Karpas-422 (cell line): ENCODE measurements at regions not wholly inside any gene's neighbourhood (a gene's known extent, or its start where the extent isn't known, plus 50 kb on each side); places are given as distances from the start of the nearest gene placed in this dataset.
"Not testable (repeated sequence)": the region's sequence is repeated elsewhere in the genome, so short reads cannot be mapped to it uniquely, and the experiment has no call there.

ENCODE experiments used
- DNase-seq: peaks from one replicate; pipeline ENCODE4 v3.0.0-alpha.2; 2015
- H2AFZ ChIP-seq: fragments of 200-600 bp; sonication (generic); 2 replicates; pipeline ENCODE4 v1.6.1; 2014; ENCODE audit warnings: antibody characterized with exemption, low read length, mixed read lengths
- H3K27ac ChIP-seq: fragments of 200-600 bp; sonication (generic); 2 replicates; pipeline ENCODE4 v1.5.1; 2014; ENCODE audit warnings: mild to moderate bottlenecking, low read length, moderate library complexity
- H3K27me3 ChIP-seq: fragments of 200-600 bp; sonication (generic); 2 replicates; pipeline ENCODE4 v1.6.1; 2014; ENCODE audit warnings: low read length, mixed read lengths
- H3K36me3 ChIP-seq: fragments of 200-600 bp; sonication (generic); 2 replicates; pipeline ENCODE4 v1.6.1; 2014; ENCODE audit warnings: low read length, mixed read lengths; ENCODE audit not compliant: insufficient read depth
- H3K4me1 ChIP-seq: fragments of 200-600 bp; sonication (generic); 2 replicates; pipeline ENCODE4 v1.6.1; 2014; ENCODE audit warnings: mild to moderate bottlenecking, low read length, mixed read lengths
- H3K4me2 ChIP-seq: fragments of 200-600 bp; sonication (generic); 2 replicates; pipeline ENCODE4 v1.6.1; 2014; ENCODE audit warnings: low read length, low read depth, mild to moderate bottlenecking; ENCODE audit not compliant: poor library complexity, severe bottlenecking
- H3K4me3 ChIP-seq: fragments of 200-600 bp; sonication (generic); 2 replicates; pipeline ENCODE4 v1.5.1; 2014; ENCODE audit warnings: mild to moderate bottlenecking, antibody characterized with exemption, low read length, mixed read lengths
- H3K79me2 ChIP-seq: fragments of 200-600 bp; sonication (generic); 2 replicates; pipeline ENCODE4 v1.6.1; 2014; ENCODE audit warnings: mild to moderate bottlenecking, low read length, mixed read lengths
- H3K9ac ChIP-seq: fragments of 200-600 bp; sonication (generic); 2 replicates; pipeline ENCODE4 v1.6.0; 2014; ENCODE audit warnings: low read length
- H3K9me2 ChIP-seq: fragments of 200-600 bp; sonication (generic), shearing (Covaris generic); replicated peaks from 2 replicates; pipeline ENCODE4 v1.6.0; 2014; ENCODE audit warnings: mild to moderate bottlenecking, low read length, moderate library complexity; ENCODE audit not compliant: insufficient read depth
- H3K9me3 ChIP-seq: fragments of 300-700, 200-600 bp; sonication (generic); 2 replicates; pipeline ENCODE4 v1.6.1; 2014; ENCODE audit warnings: low read length, mixed read lengths
- H4K20me1 ChIP-seq: fragments of 200-600 bp; sonication (generic); 2 replicates; pipeline ENCODE4 v1.6.1; 2014; ENCODE audit warnings: mild to moderate bottlenecking, antibody characterized with exemption, low read length, low read depth; ENCODE audit not compliant: insufficient read depth

GRCh38 chr16:59336136-59336695, 602.1 kb upstream of the GOT2 start:
- no peak overlapping the region for H3K4me3 ChIP-seq
- no peak overlapping the region for H3K27ac ChIP-seq
- no peaks in the 10 kb centered on the region for H3K79me2 ChIP-seq
- no peaks in the 10 kb centered on the region for H3K9me3 ChIP-seq
- no peak overlapping the region for H3K4me2 ChIP-seq
- no peaks in the 10 kb centered on the region for H3K36me3 ChIP-seq
- no peaks in the 10 kb centered on the region for H3K9me2 ChIP-seq
- no peaks in the 10 kb centered on the region for H4K20me1 ChIP-seq
- no peak overlapping the region for H2AFZ ChIP-seq
- no peaks in the 10 kb centered on the region for H3K4me1 ChIP-seq
- H3K27me3 ChIP-seq = no peaks in the 10 kb centered on the region
- H3K9ac ChIP-seq = no peak overlapping the region
- no peak for DNase-seq

GRCh38 chr16:59331708-59332107, 597.6 kb upstream of the GOT2 start:
- not testable (repeated sequence) for H3K9me3 ChIP-seq, H3K4me2 ChIP-seq, H3K4me1 ChIP-seq, H3K9me2 ChIP-seq, H3K4me3 ChIP-seq, H3K27me3 ChIP-seq, H3K9ac ChIP-seq, H3K27ac ChIP-seq, H3K79me2 ChIP-seq, DNase-seq, H4K20me1 ChIP-seq, H3K36me3 ChIP-seq, H2AFZ ChIP-seq

- H3K4me3 ChIP-seq = no peak overlapping the region
- H3K4me2 ChIP-seq = no peak overlapping the region
- no peak for DNase-seq
- no peak overlapping the region for H2AFZ ChIP-seq
- no peaks in the 10 kb centered on the region for H3K27me3 ChIP-seq
- H3K36me3 ChIP-seq = no peaks in the 10 kb centered on the region
- no peaks in the 10 kb centered on the region for H3K79me2 ChIP-seq
- no peak overlapping the region for H3K9ac ChIP-seq
- no peak overlapping the region for H3K27ac ChIP-seq
- no peaks in the 10 kb centered on the region for H4K20me1 ChIP-seq
- H3K9me2 ChIP-seq = no peaks in the 10 kb centered on the region
- H3K9me3 ChIP-seq = no peaks in the 10 kb centered on the region
- peaks cover 4% of the 10 kb centered on the region for H3K4me1 ChIP-seq
Observed at GRCh38 chr16:59330019-59330670, 596.0 kb upstream of the GOT2 start.

DNA sequence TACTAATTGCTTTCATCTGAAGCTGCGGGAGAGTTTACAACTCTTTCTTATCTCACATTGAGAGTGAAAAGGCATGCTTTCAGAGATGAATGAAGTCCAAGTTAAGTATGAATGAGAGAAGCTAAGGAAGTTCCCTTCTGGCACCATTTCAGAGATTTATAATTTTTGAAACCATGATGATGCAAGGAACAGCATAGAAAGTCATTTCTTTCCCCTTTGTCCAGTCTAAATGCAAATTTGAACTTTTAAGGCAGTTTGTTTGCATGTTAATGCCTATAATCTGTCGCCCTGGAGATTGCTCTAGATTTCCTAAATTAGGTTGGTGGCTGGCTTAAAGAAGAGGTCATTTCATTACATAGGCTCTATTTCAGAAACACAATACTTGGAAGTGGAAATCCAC, 594.8 kb upstream of the GOT2 start:
- no peak overlapping the region for H3K4me2 ChIP-seq
- no peak for DNase-seq
- no peaks in the 10 kb centered on the region for H3K36me3 ChIP-seq
- H3K9me3 ChIP-seq = no peaks in the 10 kb centered on the region
- no peak overlapping the region for H3K9ac ChIP-seq
- no peaks in the 10 kb centered on the region for H3K79me2 ChIP-seq
- peaks cover 4% of the 10 kb centered on the region for H3K4me1 ChIP-seq
- no peaks in the 10 kb centered on the region for H3K9me2 ChIP-seq
- no peaks in the 10 kb centered on the region for H4K20me1 ChIP-seq
- H3K4me3 ChIP-seq = no peak overlapping the region
- no peak overlapping the region for H3K27ac ChIP-seq
- H3K27me3 ChIP-seq = no peaks in the 10 kb centered on the region
- no peak overlapping the region for H2AFZ ChIP-seq

DNA sequence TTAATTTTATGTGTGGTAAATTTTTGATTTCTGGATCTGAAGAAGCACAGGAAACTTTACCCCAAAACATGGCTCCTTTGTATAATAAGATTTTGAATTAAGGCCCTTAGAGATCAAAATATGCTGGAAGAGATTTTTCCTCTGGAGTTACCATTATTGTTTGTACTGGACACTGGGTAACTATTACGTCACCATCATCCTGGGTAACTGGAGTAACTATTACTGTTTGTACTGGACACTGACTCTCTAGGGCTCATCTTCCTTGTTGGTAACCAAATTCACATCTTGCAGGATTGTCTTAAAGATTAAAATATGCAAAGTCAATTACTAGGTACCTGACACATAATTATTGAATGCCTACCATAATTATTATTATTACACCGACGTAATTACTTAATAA, 593.8 kb upstream of the GOT2 start:
- Histone ChIP-seq H3K9me2 (no peaks in the 10 kb centered on the region), H3K4me3 (no peak overlapping the region), H3K4me2 (no peak overlapping the region), H2AFZ (no peak overlapping the region), H3K27me3 (no peaks in the 10 kb centered on the region), H3K9ac (no peak overlapping the region), H3K27ac (no peak overlapping the region), H3K79me2 (no peaks in the 10 kb centered on the region), H4K20me1 (no peaks in the 10 kb centered on the region), H3K36me3 (no peaks in the 10 kb centered on the region), H3K9me3 (no peaks in the 10 kb centered on the region), H3K4me1 (peaks cover 4% of the 10 kb centered on the region)
- no peak for DNase-seq

- Histone ChIP-seq H3K36me3 (no peaks in the 10 kb centered on the region), H3K9me2 (no peaks in the 10 kb centered on the region), H3K27me3 (no peaks in the 10 kb centered on the region), H4K20me1 (no peaks in the 10 kb centered on the region), H3K4me3 (no peak overlapping the region), H2AFZ (no peak overlapping the region), H3K4me2 (no peak overlapping the region), H3K9ac (no peak overlapping the region), H3K27ac (no peak overlapping the region), H3K4me1 (peaks cover 4% of the 10 kb centered on the region), H3K79me2 (no peaks in the 10 kb centered on the region), H3K9me3 (no peaks in the 10 kb centered on the region)
- no peak for DNase-seq
Observed at GRCh38 chr16:59326955-59327354, 592.8 kb upstream of the GOT2 start.

DNA sequence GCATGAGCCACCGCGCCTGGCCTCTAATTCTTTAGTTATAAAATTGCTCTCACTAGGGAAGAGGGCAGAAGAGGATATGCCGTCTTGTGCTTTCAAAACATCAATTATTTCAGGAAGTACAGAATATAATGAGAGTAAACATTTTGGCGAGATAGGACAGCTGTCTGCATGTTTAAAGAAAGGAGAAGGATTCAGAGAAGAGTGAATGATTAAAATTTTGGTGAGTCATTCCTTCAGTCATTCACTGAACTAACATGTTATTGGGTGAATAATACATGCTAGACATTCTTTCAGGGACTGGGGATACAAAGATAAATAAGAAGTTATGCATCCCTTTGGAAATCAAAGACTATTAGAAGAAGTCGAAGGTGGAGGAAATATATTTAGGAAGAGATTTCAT, 590.3 kb upstream of the GOT2 start:
- Histone ChIP-seq H3K79me2 (no peaks in the 10 kb centered on the region), H3K4me3 (no peak overlapping the region), H3K27me3 (no peaks in the 10 kb centered on the region)

GRCh38 chr16:59320657-59321056, 586.5 kb upstream of the GOT2 start:
- Histone ChIP-seq H3K4me2 (no peak overlapping the region), H3K27me3 (no peaks in the 10 kb centered on the region), H3K4me1 (no peaks in the 10 kb centered on the region), H4K20me1 (no peaks in the 10 kb centered on the region), H3K79me2 (no peaks in the 10 kb centered on the region), H3K9me3 (no peaks in the 10 kb centered on the region), H2AFZ (no peak overlapping the region), H3K4me3 (no peak overlapping the region), H3K9me2 (no peaks in the 10 kb centered on the region), H3K27ac (no peak overlapping the region), H3K36me3 (no peaks in the 10 kb centered on the region), H3K9ac (no peak overlapping the region)
- no peak for DNase-seq

More for the DNA sequence above, 590.3 kb upstream of the GOT2 start:
- H3K9me3 ChIP-seq = no peaks in the 10 kb centered on the region
- H3K4me1 ChIP-seq = peaks cover 4% of the 10 kb centered on the region
- no peak for DNase-seq
- H3K4me2 ChIP-seq = no peak overlapping the region
- no peaks in the 10 kb centered on the region for H3K9me2 ChIP-seq
- no peaks in the 10 kb centered on the region for H4K20me1 ChIP-seq
- H3K9ac ChIP-seq = no peak overlapping the region
- H2AFZ ChIP-seq = no peak overlapping the region
- H3K36me3 ChIP-seq = no peaks in the 10 kb centered on the region
- no peak overlapping the region for H3K27ac ChIP-seq
